ENCODE measurements at regions not wholly inside any gene's neighbourhood (a gene's known extent, or its start where the extent isn't known, plus 50 kb on each side); places are given as distances from the start of the nearest gene placed in this dataset.

DNA sequence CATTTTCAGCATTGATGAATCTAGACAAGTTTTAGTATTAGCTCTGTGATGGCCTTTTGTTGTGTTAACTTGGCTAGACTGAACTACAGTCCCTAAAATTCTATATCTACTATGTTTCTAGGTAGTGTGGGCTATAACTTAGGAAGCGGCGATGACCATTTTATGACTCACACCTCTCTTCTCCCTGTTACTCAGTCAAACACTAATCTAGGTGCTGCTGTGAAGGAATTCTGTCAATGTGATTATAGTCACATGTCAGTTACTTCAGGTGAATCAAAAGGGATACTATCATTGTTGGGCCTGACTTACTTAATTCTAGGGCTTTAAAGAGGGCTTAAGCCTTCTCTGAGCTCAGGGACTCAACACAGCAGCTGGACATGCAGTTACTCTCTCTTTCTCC, 691.5 kb upstream of the MAP3K7 start:
- no peaks in the 10 kb centered on the region for H3K9me2 ChIP-seq (replicated peaks; ENCODE audit: insufficient read depth)

DNA sequence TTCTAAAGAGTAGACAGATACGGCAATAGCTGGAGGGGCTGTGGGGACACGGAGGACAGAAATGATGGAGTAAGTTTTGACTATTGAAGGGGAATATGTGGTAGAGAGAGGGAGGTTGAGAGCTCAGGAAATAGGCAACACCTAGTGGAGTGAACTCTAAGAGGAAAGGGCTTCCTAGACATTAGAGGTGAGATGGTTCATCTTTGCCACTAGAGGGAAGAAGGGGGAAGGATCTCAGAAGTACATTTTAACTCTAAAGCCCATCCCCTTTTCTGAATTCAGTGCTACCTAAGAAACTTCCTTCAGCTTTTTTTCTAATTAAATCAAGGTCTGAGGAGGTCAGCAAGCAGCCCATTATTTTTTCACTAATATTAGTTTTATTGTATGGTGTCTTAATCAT, 689.4 kb upstream of the MAP3K7 start:
- Histone ChIP-seq H3K79me2 (no peaks in the 10 kb centered on the region), H3K27ac (no peak overlapping the region), H4K20me1 (ENCODE audit: insufficient read depth, poor library complexity, severe bottlenecking) (no peaks in the 10 kb centered on the region), H3K9me3 (ENCODE audit: low read depth) (no peaks in the 10 kb centered on the region), H3K4me2 (no peak overlapping the region), H3K36me3 (replicated peaks; ENCODE audit: insufficient read depth, low read depth) (no peaks in the 10 kb centered on the region), H3K4me3 (no peak overlapping the region), H2AFZ (no peak overlapping the region), H3K27me3 (no peaks in the 10 kb centered on the region), H3K9me2 (replicated peaks; ENCODE audit: insufficient read depth) (no peaks in the 10 kb centered on the region), H3K4me1 (ENCODE audit: insufficient read depth) (no peaks in the 10 kb centered on the region)
- DNase-seq (ENCODE audit: low spot score), result peak; percentile 29
- 47% methylated on average over 2 of the region's 2 CpGs for WGBS (ENCODE audit: low lambda C conversion rate, missing lambda C conversion rate)
- TF ChIP-seq EZH2 (IDR thresholded peaks at IDR 0.05; ENCODE audit: borderline replicate concordance), result no peak
- TF ChIP-seq, protein P1, sequence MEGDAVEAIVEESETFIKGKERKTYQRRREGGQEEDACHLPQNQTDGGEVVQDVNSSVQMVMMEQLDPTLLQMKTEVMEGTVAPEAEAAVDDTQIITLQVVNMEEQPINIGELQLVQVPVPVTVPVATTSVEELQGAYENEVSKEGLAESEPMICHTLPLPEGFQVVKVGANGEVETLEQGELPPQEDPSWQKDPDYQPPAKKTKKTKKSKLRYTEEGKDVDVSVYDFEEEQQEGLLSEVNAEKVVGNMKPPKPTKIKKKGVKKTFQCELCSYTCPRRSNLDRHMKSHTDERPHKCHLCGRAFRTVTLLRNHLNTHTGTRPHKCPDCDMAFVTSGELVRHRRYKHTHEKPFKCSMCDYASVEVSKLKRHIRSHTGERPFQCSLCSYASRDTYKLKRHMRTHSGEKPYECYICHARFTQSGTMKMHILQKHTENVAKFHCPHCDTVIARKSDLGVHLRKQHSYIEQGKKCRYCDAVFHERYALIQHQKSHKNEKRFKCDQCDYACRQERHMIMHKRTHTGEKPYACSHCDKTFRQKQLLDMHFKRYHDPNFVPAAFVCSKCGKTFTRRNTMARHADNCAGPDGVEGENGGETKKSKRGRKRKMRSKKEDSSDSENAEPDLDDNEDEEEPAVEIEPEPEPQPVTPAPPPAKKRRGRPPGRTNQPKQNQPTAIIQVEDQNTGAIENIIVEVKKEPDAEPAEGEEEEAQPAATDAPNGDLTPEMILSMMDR (IDR thresholded peaks at IDR 0.05; ENCODE audit: poor library complexity), result peak; percentile 48

More for the DNA sequence above, 691.5 kb upstream of the MAP3K7 start:
- no peaks in the 10 kb centered on the region for H4K20me1 ChIP-seq (ENCODE audit: insufficient read depth, poor library complexity, severe bottlenecking)
- 96% methylated on average over 2 of the region's 2 CpGs for WGBS (ENCODE audit: low lambda C conversion rate, missing lambda C conversion rate)
- H3K9me3 ChIP-seq (ENCODE audit: low read depth), result no peaks in the 10 kb centered on the region
- H3K79me2 ChIP-seq, result no peaks in the 10 kb centered on the region
- TF ChIP-seq EZH2 (IDR thresholded peaks at IDR 0.05; ENCODE audit: borderline replicate concordance), result no peak
- TF ChIP-seq, protein P1 (IDR thresholded peaks at IDR 0.05; ENCODE audit: poor library complexity), result no peak
- no peak for TF ChIP-seq EZH2phosphoT487 (IDR thresholded peaks at IDR 0.05; ENCODE audit: low read depth, severe bottlenecking, unreplicated experiment)
- no peak for DNase-seq (ENCODE audit: low spot score)
- no peak overlapping the region for H3K27ac ChIP-seq
- H2AFZ ChIP-seq, result no peak overlapping the region
- H3K27me3 ChIP-seq, result no peaks in the 10 kb centered on the region
- no peaks in the 10 kb centered on the region for H3K36me3 ChIP-seq (replicated peaks; ENCODE audit: insufficient read depth, low read depth)
- H3K4me1 ChIP-seq (ENCODE audit: insufficient read depth), result no peaks in the 10 kb centered on the region
- no peak overlapping the region for H3K4me2 ChIP-seq
- no peak overlapping the region for H3K4me3 ChIP-seq

DNA sequence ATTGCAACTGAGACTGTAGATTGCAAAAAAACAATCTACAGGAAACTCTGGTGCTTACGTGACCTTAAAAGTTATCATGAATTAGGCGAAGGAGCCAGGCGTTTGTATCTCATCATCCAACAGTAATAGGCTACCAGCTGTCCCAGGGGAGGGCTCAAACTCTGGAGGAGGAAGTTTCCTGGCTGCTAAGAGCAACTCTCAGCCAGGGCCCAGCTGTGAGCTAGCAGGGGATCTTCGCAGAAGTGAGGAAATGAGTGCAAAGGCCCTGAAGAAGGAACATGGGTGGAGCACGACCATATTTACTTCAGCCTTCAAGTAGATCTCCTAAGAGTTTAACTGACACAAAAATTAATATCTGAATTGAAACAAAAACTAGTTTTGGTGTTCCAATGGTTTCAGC, 686.9 kb upstream of the MAP3K7 start:
- H3K27ac ChIP-seq, result no peak overlapping the region
- H3K9me2 ChIP-seq (replicated peaks; ENCODE audit: insufficient read depth), result no peaks in the 10 kb centered on the region
- no peaks in the 10 kb centered on the region for H3K27me3 ChIP-seq
- no peaks in the 10 kb centered on the region for H3K4me1 ChIP-seq (ENCODE audit: insufficient read depth)
- H3K9me3 ChIP-seq (ENCODE audit: low read depth), result no peaks in the 10 kb centered on the region
- H3K36me3 ChIP-seq (replicated peaks; ENCODE audit: insufficient read depth, low read depth), result no peaks in the 10 kb centered on the region
- WGBS (ENCODE audit: low lambda C conversion rate, missing lambda C conversion rate), result 83% methylated on average over 5 of the region's 5 CpGs
- TF ChIP-seq, protein P1 (IDR thresholded peaks at IDR 0.05; ENCODE audit: poor library complexity), result no peak
- TF ChIP-seq EZH2 (IDR thresholded peaks at IDR 0.05; ENCODE audit: borderline replicate concordance), result no peak
- TF ChIP-seq EZH2phosphoT487 (IDR thresholded peaks at IDR 0.05; ENCODE audit: low read depth, severe bottlenecking, unreplicated experiment), result no peak
- no peaks in the 10 kb centered on the region for H3K79me2 ChIP-seq
- no peak for DNase-seq (ENCODE audit: low spot score)
- H2AFZ ChIP-seq, result no peak overlapping the region
- H3K4me2 ChIP-seq, result no peak overlapping the region
- no peak overlapping the region for H3K4me3 ChIP-seq
- no peaks in the 10 kb centered on the region for H4K20me1 ChIP-seq (ENCODE audit: insufficient read depth, poor library complexity, severe bottlenecking)

DNA sequence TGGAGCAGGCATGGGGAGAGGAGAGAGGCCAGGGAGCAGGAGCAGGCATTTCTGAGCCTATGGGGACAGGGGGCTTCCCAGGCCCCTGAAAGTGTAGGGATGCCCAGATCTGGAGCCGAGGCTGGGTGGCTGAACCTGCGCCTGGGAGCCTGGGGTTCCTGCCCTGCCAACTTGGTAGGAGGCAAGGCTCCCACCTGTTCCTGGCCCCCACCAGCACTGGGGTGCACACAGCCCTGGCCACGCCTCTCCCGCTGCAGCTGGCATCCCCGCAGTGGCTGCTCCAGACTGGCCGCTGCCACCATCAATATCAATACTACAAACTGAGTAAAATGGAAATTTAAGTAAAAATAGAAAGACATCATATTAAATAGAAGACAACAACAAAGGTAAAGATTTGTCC, 684.9 kb upstream of the MAP3K7 start:
- Histone ChIP-seq H3K4me3 (no peak overlapping the region), H3K27me3 (no peaks in the 10 kb centered on the region), H3K9me3 (ENCODE audit: low read depth) (no peaks in the 10 kb centered on the region), H2AFZ (no peak overlapping the region), H3K36me3 (replicated peaks; ENCODE audit: insufficient read depth, low read depth) (no peaks in the 10 kb centered on the region), H3K79me2 (no peaks in the 10 kb centered on the region), H4K20me1 (ENCODE audit: insufficient read depth, poor library complexity, severe bottlenecking) (no peaks in the 10 kb centered on the region), H3K4me2 (no peak overlapping the region), H3K9me2 (replicated peaks; ENCODE audit: insufficient read depth) (no peaks in the 10 kb centered on the region), H3K4me1 (ENCODE audit: insufficient read depth) (no peaks in the 10 kb centered on the region), H3K27ac (no peak overlapping the region)
- 97% methylated on average over 6 of the region's 6 CpGs for WGBS (ENCODE audit: low lambda C conversion rate, missing lambda C conversion rate)
- DNase-seq (ENCODE audit: low spot score), result no peak
- TF ChIP-seq, protein P1 (IDR thresholded peaks at IDR 0.05; ENCODE audit: poor library complexity), result no peak
- TF ChIP-seq EZH2 (IDR thresholded peaks at IDR 0.05; ENCODE audit: borderline replicate concordance), result no peak

All from hepatocyte (in vitro differentiated cells).